H1 (cell line): ENCODE measurements at regions not wholly inside any gene's neighbourhood (a gene's known extent, or its start where the extent isn't known, plus 50 kb on each side); places are given as distances from the start of the nearest gene placed in this dataset.

Source experiments
- CTCF ChIA-PET: fragments of 300-600 bp; sonication (Branson Sonifier 250); formaldehyde crosslinking; loops from one replicate; lab custom pipeline; 2021; ENCODE audit not compliant: partially characterized antibody; lab: Charles Lee
- POLR2A ChIA-PET: fragments of 300-600 bp; sonication (Branson Sonifier 250); formaldehyde crosslinking; loops from one replicate; lab custom pipeline; 2021; ENCODE audit warnings: inconsistent platforms; ENCODE audit not compliant: partially characterized antibody; lab: Charles Lee
- DNase-seq, 2 experiments: peaks; one replicate each; pipeline versions ENCODE4 v3.0.0 to v3.0.0-alpha.2; 2010 to 2022; ENCODE audit warnings: low spot score in 2 of 2, low read depth in 1 of 2, mixed read lengths in 1 of 2
- FAIRE-seq: peaks from 2 replicates; lab custom pipeline; 2011; peaks lifted over from hg19 to GRCh38; lab: Jason Lieb, UNC
- H2AFZ ChIP-seq: 2 replicates; pipeline ENCODE4 v1.8.1; 2012; ENCODE audit warnings: low read length, inconsistent platforms
- H2AK5ac ChIP-seq: 2 replicates; pipeline ENCODE4 v1.6.1; 2013; ENCODE audit warnings: low read depth, low read length
- H2BK120ac ChIP-seq: replicated peaks from 2 replicates; pipeline ENCODE3; 2013; ENCODE audit warnings: low read depth, low read length, inconsistent platforms
- H2BK12ac ChIP-seq: 2 replicates; pipeline ENCODE4 v1.6.1; 2013; ENCODE audit warnings: low read depth, low read length
- H2BK15ac ChIP-seq: 2 replicates; pipeline ENCODE4 v1.6.1; 2013; ENCODE audit warnings: low read length
- H2BK20ac ChIP-seq: 2 replicates; pipeline ENCODE4 v1.6.1; 2013; ENCODE audit warnings: low read length
- H2BK5ac ChIP-seq: 2 replicates; pipeline ENCODE4 v1.6.1; 2013; ENCODE audit warnings: low read depth, low read length
- H3K14ac ChIP-seq: 2 replicates; pipeline ENCODE4 v1.6.1; 2013; ENCODE audit warnings: inconsistent platforms; ENCODE audit not compliant: insufficient read length
- H3K18ac ChIP-seq: 2 replicates; pipeline ENCODE4 v1.6.1; 2013; ENCODE audit warnings: low read length; ENCODE audit errors: extremely low read depth
- H3K23ac ChIP-seq: 2 replicates; pipeline ENCODE4 v1.6.1; 2013; ENCODE audit warnings: inconsistent platforms; ENCODE audit not compliant: insufficient read length
- H3K23me2 ChIP-seq: 2 replicates; pipeline ENCODE4 v1.6.1; 2013; ENCODE audit warnings: low read depth, low read length
- H3K27ac ChIP-seq: 2 replicates; pipeline ENCODE4 v1.6.1; 2011; ENCODE audit warnings: low read depth, low read length, inconsistent platforms
- H3K27me3 ChIP-seq, 4 experiments: replicated peaks in 1 of 4; 1 replicate in 1 of 4; 2 replicates in 3 of 4; pipeline versions ENCODE4 v1.6.1 to v1.8.1; 2011 to 2013; ENCODE audit warnings: low read length in 3 of 4, mild to moderate bottlenecking in 3 of 4, inconsistent platforms in 2 of 4, mixed read lengths in 2 of 4, moderate library complexity in 1 of 4; ENCODE audit not compliant: control insufficient read depth in 3 of 4, insufficient read depth in 3 of 4; ENCODE audit errors: extremely low read depth in 1 of 4
- H3K36me3 ChIP-seq, 4 experiments: 2 replicates each; pipeline versions ENCODE4 v1.6.1 to v1.8.1; 2011 to 2013; ENCODE audit warnings: mild to moderate bottlenecking in 4 of 4, low read length in 3 of 4, moderate library complexity in 2 of 4, control low read depth in 1 of 4, inconsistent platforms in 1 of 4; ENCODE audit not compliant: insufficient read depth in 4 of 4, control insufficient read depth in 2 of 4
- H3K4ac ChIP-seq: replicated peaks from 2 replicates; pipeline ENCODE3; 2013; ENCODE audit warnings: low read length, low read depth, mixed read lengths, inconsistent platforms; ENCODE audit not compliant: insufficient read length
- H3K4me1 ChIP-seq, 4 experiments: replicated peaks in 1 of 4; 1 replicate in 1 of 4; 2 replicates in 3 of 4; pipeline versions ENCODE4 v1.6.1 to v1.8.1; 2011 to 2013; ENCODE audit warnings: low read length in 3 of 4, inconsistent platforms in 2 of 4, mixed read lengths in 1 of 4; ENCODE audit not compliant: insufficient read depth in 4 of 4, control insufficient read depth in 3 of 4
- H3K4me2 ChIP-seq, 2 experiments: 2 replicates each; pipeline versions ENCODE4 v1.6.1 to v1.8.1; 2011 to 2013; ENCODE audit warnings: low read depth in 2 of 2, low read length in 2 of 2, control low read depth in 1 of 2, inconsistent platforms in 1 of 2, mild to moderate bottlenecking in 1 of 2; ENCODE audit not compliant: insufficient read depth in 1 of 2
- H3K4me3 ChIP-seq, 4 experiments: fragments of 200-600, 300-600 bp in 1 of 4; sonication (generic), shearing (Covaris generic), sonication (Bioruptor Twin) in 1 of 4; 2 replicates each; pipeline versions ENCODE4 v1.5.1 to v1.8.1; 2011 to 2016; ENCODE audit warnings: low read length in 4 of 4, low read depth in 3 of 4, control low read depth in 2 of 4, inconsistent platforms in 2 of 4, mild to moderate bottlenecking in 2 of 4, mixed read lengths in 1 of 4, moderate library complexity in 1 of 4; ENCODE audit not compliant: insufficient read depth in 2 of 4; ENCODE audit errors: extremely low read depth in 1 of 4
- H3K56ac ChIP-seq: replicated peaks from 2 replicates; pipeline ENCODE3; 2013; ENCODE audit warnings: low read depth, mild to moderate bottlenecking, mixed read lengths, low read length, inconsistent platforms; ENCODE audit not compliant: insufficient read length
- H3K79me1 ChIP-seq: 2 replicates; pipeline ENCODE4 v1.6.1; 2013; ENCODE audit warnings: low read depth, low read length, control low read depth
- H3K79me2 ChIP-seq, 2 experiments: 2 replicates each; pipeline versions ENCODE4 v1.6.1 to v1.8.1; 2012 to 2013; ENCODE audit warnings: low read length in 2 of 2, mild to moderate bottlenecking in 2 of 2, inconsistent platforms in 1 of 2; ENCODE audit not compliant: insufficient read depth in 2 of 2, control insufficient read depth in 1 of 2
- H3K9ac ChIP-seq, 4 experiments: replicated peaks in 1 of 4; 1 replicate in 1 of 4; 2 replicates in 3 of 4; pipeline versions ENCODE4 v1.6.1 to v1.8.1; 2011 to 2013; ENCODE audit warnings: low read depth in 3 of 4, low read length in 3 of 4, control low read depth in 2 of 4, mild to moderate bottlenecking in 2 of 4, moderate library complexity in 2 of 4, inconsistent platforms in 1 of 4; ENCODE audit errors: extremely low read depth in 1 of 4
- H3K9me3 ChIP-seq, 2 experiments: 2 replicates each; pipeline versions ENCODE4 v1.6.1 to v1.8.1; 2012 to 2013; ENCODE audit warnings: mild to moderate bottlenecking in 2 of 2, moderate library complexity in 2 of 2, control low read depth in 1 of 2, inconsistent platforms in 1 of 2, low read depth in 1 of 2, low read length in 1 of 2, mixed read lengths in 1 of 2; ENCODE audit not compliant: insufficient read depth in 2 of 2
- H4K20me1 ChIP-seq, 2 experiments: replicated peaks in 1 of 2; 2 replicates each; pipeline versions ENCODE3 to v1.8.1; 2011 to 2013; ENCODE audit warnings: inconsistent platforms in 2 of 2, low read length in 2 of 2, mild to moderate bottlenecking in 1 of 2; ENCODE audit not compliant: insufficient read depth in 2 of 2, control insufficient read depth in 1 of 2
- H4K5ac ChIP-seq: 2 replicates; pipeline ENCODE4 v1.6.1; 2013; ENCODE audit warnings: low read length, low read depth, mixed read lengths, inconsistent platforms; ENCODE audit not compliant: insufficient read length
- H4K8ac ChIP-seq: 2 replicates; pipeline ENCODE4 v1.8.0; 2013; ENCODE audit warnings: mild to moderate bottlenecking, moderate library complexity, low read length, inconsistent platforms; ENCODE audit not compliant: insufficient read depth; ENCODE audit errors: extremely low read depth
- H4K91ac ChIP-seq: replicated peaks from 2 replicates; pipeline ENCODE3; 2013; ENCODE audit warnings: low read length, mixed read lengths, inconsistent platforms; ENCODE audit not compliant: insufficient read length
- ASH2L ChIP-seq: fragments of 200-600, 300-600 bp; sonication (generic); IDR thresholded peaks from one replicate; pipeline ENCODE4 v1.7.1; 2017; ENCODE audit warnings: low read length
- BRCA1 ChIP-seq: IDR thresholded peaks from 2 replicates; pipeline ENCODE4 v1.6.1; 2012; ENCODE audit warnings: low read depth, low read length, improper control_type of control experiment
- CBX5 ChIP-seq: fragments of 300-800, 300-1000 bp; sonication (generic); IDR thresholded peaks from 2 replicates; pipeline ENCODE4 v1.7.1; 2016; ENCODE audit warnings: antibody characterized with exemption, low read length, low read depth
- CTBP2 ChIP-seq: IDR thresholded peaks from 2 replicates; pipeline ENCODE4 v1.7.0; 2011; ENCODE audit warnings: borderline replicate concordance, mild to moderate bottlenecking, moderate library complexity, mixed read lengths, low read length; ENCODE audit not compliant: insufficient read depth, insufficient read length
- EGR1 ChIP-seq: IDR thresholded peaks from 2 replicates; pipeline ENCODE4 v1.6.1; 2011; ENCODE audit warnings: low read depth, low read length, borderline replicate concordance
- EZH2 ChIP-seq: fragments of 200-600 bp; sonication (generic); IDR thresholded peaks from 2 replicates; pipeline ENCODE4 v1.7.1; 2012; ENCODE audit warnings: low read depth, mild to moderate bottlenecking, moderate library complexity, low read length, inconsistent platforms; ENCODE audit not compliant: severe bottlenecking
- HDAC2 ChIP-seq, 2 experiments: fragments of 300-600 bp in 1 of 2; sonication (generic) in 1 of 2; IDR thresholded peaks; 2 replicates each; pipeline ENCODE4 v1.6.1; 2011 to 2012; ENCODE audit warnings: low read depth in 2 of 2, low read length in 2 of 2, mild to moderate bottlenecking in 2 of 2, moderate library complexity in 2 of 2, borderline replicate concordance in 1 of 2, inconsistent platforms in 1 of 2
- MAX ChIP-seq: IDR thresholded peaks from 2 replicates; pipeline ENCODE4 v1.6.1; 2012; ENCODE audit warnings: inconsistent platforms
- PHF8 ChIP-seq: fragments of 200-600 bp; sonication (generic); conservative IDR thresholded peaks from 2 replicates; pipeline ENCODE4 v1.7.1; 2012; ENCODE audit warnings: low read depth, mild to moderate bottlenecking, inconsistent platforms, low read length, moderate library complexity
- SAP30 ChIP-seq: fragments of 300-600 bp; sonication (generic); IDR thresholded peaks from 2 replicates; pipeline ENCODE4 v1.7.1; 2012; ENCODE audit warnings: low read length, moderate library complexity, mild to moderate bottlenecking, inconsistent platforms; ENCODE audit not compliant: insufficient read depth, insufficient replicate concordance
- SIN3A ChIP-seq, 2 experiments: IDR thresholded peaks in 1 of 2; conservative IDR thresholded peaks in 1 of 2; 2 replicates each; pipeline ENCODE4 v1.6.1; 2011 to 2012; ENCODE audit warnings: low read length in 2 of 2, improper control_type of control experiment in 1 of 2, low read depth in 1 of 2, mild to moderate bottlenecking in 1 of 2
- TEAD4 ChIP-seq: IDR thresholded peaks from 2 replicates; pipeline ENCODE4 v1.6.1; 2012; ENCODE audit warnings: low read depth, low read length, inconsistent platforms, mixed read lengths
- WGBS, 2 experiments: shearing (Covaris generic) in 1 of 2; methylation state at CpG; one replicate each; pipeline versions ENCODE4 v1.1.6 to v1.1.7; 2013 to 2015; ENCODE audit warnings: low lambda C conversion rate in 2 of 2, mixed read lengths in 2 of 2, inconsistent platforms in 1 of 2, low coverage in 1 of 2, missing lambda C conversion rate in 1 of 2; ENCODE audit not compliant: insufficient replicate concordance in 2 of 2, insufficient coverage in 1 of 2, insufficient read length in 1 of 2; ENCODE audit errors: extremely low coverage in 1 of 2, missing lambda C conversion rate in 1 of 2; 5-methylcytosine and 5-hydroxymethylcytosine counted together
- TF ChIP-seq, protein P1 (sequence below): IDR thresholded peaks from 2 replicates; pipeline ENCODE4 v1.6.1; 2012; ENCODE audit warnings: inconsistent platforms

DNA sequence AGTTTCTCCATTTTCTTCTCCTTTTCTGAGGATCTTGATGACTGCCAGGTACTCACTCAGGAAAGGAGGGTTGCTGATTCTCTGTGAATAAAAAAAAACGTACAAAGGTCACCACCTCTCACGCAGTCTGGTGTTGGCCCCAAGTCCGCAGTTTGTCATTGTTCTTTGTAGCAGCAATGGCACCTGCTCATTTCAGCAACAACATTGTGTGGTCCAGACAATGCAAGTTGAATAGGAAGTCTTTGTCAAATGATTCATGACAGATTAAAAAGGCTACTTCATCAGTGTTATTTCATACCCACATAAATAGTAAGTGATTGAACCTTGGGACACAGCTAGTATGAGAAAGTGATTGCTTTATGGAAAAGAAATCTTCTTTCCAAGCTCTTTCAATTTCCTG, 653.5 kb upstream of the MGMT start:
- WGBS, 2 experiments, result 90% methylated on average over 3 of the region's 3 CpGs; no CpG with 5 or more reads in 1 of the 2 experiments
- CTCF ChIA-PET, result interaction anchor here (1.2 to 2.1 kb wide), 2 partner anchors 9 to 47 kb away, joined by 3 to 8 read pairs; no protein-coding TSS in a partner anchor
- POLR2A ChIA-PET, result no interaction called here
- H2BK20ac ChIP-seq, result no peak overlapping the region
- DNase-seq (no peak), FAIRE-seq (no peak)
- H3K4me2 ChIP-seq, result no peak overlapping the region
- H2AFZ ChIP-seq, result no peak overlapping the region
- no peaks in the 10 kb centered on the region for H3K4me1 ChIP-seq
- no peak overlapping the region for H3K9ac ChIP-seq
- no peaks in the 10 kb centered on the region for H4K20me1 ChIP-seq
- no peak overlapping the region for H3K4ac ChIP-seq
- no peak overlapping the region for H2AK5ac ChIP-seq
- no peak overlapping the region for H3K23ac ChIP-seq
- no peak overlapping the region for H4K91ac ChIP-seq
- H3K27ac ChIP-seq, result no peak overlapping the region
- H2BK12ac ChIP-seq, result no peak overlapping the region
- H3K23me2 ChIP-seq, result peaks cover 7% of the 10 kb centered on the region; the same call in 1 of the 2 replicates
- H2BK5ac ChIP-seq, result no peak overlapping the region
- H3K79me1 ChIP-seq, result no peaks in the 10 kb centered on the region
- H2BK120ac ChIP-seq, result no peak overlapping the region
- no peaks in the 10 kb centered on the region for H3K79me2 ChIP-seq
- H3K9me3 ChIP-seq, result no peaks in the 10 kb centered on the region
- no peak overlapping the region for H3K56ac ChIP-seq
- H3K27me3 ChIP-seq, result no peaks in the 10 kb centered on the region
- H4K8ac ChIP-seq, result no peak overlapping the region
- H2BK15ac ChIP-seq, result no peak overlapping the region
- H3K18ac ChIP-seq, result no peak overlapping the region
- H3K36me3 ChIP-seq, result no peaks in the 10 kb centered on the region
- H4K5ac ChIP-seq, result no peak overlapping the region
- no peak overlapping the region for H3K4me3 ChIP-seq
- H3K14ac ChIP-seq, result no peak overlapping the region
- no peak for TF ChIP-seq CTBP2
- TF ChIP-seq MAX, result no peak
- no peak for TF ChIP-seq SAP30
- no peak for TF ChIP-seq PHF8
- no peak for TF ChIP-seq CBX5
- TF ChIP-seq EZH2, result no peak
- TF ChIP-seq HDAC2 (IDR thresholded peaks at IDR 0.05; ENCODE audit: borderline replicate concordance in 1 of 2, low read depth in 2 of 2, low read length in 2 of 2), result no peak
- no peak for TF ChIP-seq ASH2L
- no peak for TF ChIP-seq TEAD4
- TF ChIP-seq, protein P1, sequence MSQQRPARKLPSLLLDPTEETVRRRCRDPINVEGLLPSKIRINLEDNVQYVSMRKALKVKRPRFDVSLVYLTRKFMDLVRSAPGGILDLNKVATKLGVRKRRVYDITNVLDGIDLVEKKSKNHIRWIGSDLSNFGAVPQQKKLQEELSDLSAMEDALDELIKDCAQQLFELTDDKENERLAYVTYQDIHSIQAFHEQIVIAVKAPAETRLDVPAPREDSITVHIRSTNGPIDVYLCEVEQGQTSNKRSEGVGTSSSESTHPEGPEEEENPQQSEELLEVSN, result no peak
- TF ChIP-seq SIN3A (conservative IDR thresholded peaks at IDR 0.05 in 1 of 2, IDR thresholded peaks at IDR 0.05 in 1 of 2; ENCODE audit: low read depth in 1 of 2, low read length in 2 of 2), result no peak
- TF ChIP-seq BRCA1, result no peak
- no peak for TF ChIP-seq EGR1
